HG02571 (cell line): ENCODE measurements at regions not wholly inside any gene's neighbourhood (a gene's known extent, or its start where the extent isn't known, plus 50 kb on each side); places are given as distances from the start of the nearest gene placed in this dataset.

Source experiments
- ATAC-seq: cut with Tn5 transposase; IDR thresholded peaks from one replicate; pipeline ENCODE4 v1.9.1; 2021; ENCODE audit warnings: mild to moderate bottlenecking, moderate library complexity; ENCODE audit not compliant: unreplicated experiment

DNA sequence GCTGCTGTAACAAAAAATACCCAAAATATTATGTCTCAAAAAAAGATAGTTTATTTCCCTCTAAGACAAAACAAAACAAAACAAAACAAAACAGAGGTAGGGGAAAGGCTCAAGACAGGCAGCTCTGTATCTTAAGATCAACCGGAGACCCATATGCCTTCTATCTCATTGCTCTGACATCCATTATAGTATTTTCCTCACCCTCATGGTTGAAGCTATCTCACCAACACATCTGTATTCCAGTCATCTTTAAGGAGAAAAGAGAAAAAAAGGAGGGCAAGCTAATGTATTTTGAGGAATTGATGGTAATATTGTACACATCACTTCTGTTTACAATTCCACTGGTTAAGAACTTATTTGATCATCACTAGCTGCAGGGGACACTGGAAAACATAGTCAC lies 239.7 kb downstream of the ICOS start:
- no peak for ATAC-seq

DNA sequence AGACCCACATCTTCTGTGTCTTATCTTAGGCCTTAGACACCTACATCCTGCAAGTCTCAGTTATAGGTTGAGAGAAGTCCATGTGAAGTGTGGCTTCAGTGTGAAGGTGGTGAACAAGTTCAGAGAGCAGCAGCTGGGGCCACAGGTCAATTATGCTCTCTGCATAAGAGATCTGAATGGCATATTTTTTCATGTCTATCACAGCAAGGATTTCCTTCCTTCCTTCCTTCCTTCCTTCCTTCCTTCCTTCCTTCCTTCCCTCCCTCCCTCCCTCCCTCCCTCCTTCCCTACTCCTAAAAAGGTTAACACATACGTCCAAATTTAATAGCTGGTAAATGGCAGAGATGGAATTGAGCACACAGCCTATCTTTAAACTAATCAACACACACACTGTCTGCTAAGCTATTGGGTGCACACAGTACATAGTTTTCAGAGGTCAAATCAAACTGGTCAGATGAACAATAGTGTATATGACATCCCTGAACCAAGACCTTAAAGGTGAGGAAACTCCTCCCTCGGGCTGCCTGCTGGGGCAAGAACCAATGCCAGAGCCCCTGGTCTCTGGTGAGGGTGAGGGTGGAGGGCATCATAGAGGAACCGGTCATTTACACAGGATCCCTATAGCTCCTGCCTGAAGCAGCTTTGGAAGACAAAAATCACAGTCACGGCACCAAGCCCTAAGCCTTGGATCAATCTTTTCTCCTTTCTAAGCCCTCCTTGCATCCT lies 240.9 kb downstream of the ICOS start:
- no peak for ATAC-seq

DNA sequence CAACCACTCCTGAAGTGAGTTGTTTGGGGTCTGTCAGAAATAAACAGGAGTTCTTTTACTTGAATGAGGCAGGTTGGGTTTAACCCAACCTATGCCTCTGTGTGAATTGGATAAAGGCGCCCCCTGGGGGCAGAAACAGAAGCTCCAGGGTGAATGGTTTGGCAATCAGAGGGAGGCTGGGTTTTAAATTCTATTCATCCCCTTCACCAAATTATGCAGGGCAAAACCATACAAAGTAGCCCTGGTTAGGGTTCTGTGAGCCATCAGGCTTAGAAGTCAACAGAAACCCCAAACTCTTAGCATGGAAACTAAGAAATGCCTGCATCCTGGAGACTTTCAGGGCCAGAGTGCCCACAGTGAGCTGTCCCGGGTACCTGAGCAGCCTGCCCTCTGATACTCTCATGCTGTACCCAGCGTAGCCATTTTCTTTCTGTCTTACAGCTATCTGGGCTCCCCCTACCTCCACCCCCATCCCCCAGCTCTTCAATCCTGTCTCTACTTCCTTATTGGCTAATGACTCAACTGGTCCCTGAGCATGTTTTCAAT lies 241.5 kb downstream of the ICOS start:
- ATAC-seq, result no peak

DNA sequence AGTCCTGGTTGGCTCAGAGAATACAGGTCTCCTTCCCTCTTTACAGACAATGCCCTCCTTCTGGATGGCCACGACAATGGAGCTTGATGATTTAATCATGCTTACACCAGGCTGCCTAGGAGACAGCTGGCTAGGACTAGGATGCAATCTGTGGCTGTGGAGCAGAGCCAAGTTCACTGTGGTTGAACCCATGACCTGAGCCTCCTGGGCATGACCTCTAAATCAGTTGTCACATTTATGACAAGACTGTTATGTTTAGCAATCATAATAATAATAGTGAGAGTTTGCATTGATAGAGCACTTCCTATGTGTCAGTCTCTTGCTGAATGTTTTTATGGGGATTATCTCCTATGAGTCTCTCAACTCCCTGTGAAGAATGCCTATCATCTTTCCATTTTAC lies 244.1 kb downstream of the ICOS start:
- no peak for ATAC-seq

DNA sequence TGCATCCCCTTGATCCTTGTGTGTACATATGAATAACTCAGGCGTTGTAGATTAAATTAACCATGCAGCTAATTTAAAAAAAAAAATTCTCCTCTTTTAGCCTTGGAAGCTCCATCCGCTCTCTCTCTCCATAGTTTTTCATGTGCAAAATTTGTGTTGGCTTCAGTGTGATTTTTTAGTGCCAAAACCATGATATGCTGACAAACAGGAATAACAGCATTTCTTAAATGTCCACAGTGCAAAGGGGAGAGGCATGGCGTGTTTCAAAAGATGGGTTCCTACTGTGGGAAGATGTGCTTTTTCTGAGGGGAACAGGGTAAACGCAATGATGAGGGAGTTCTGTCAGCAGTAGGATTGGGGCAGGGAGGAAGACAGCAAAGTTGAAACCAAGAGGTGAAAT lies 247.0 kb downstream of the ICOS start:
- ATAC-seq, result no peak

DNA sequence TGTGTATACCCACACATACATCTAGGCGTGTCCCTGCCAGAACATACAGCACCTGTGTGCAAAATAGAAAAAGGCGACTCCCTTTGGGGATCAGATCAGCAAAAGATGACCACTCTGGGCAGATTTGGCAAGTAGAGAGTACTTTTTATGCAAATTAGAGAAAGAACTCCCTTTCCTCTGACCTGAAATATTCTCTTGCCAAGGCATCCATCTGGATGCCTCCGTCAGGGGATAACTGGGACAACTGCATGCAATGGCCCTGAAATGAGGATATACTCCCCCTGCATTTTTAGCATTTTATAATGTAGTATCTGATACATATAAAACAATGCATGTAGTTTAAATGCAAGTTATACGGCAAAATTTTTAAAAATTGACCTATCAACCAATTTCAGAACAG lies 247.7 kb downstream of the ICOS start:
- ATAC-seq, result no peak

DNA sequence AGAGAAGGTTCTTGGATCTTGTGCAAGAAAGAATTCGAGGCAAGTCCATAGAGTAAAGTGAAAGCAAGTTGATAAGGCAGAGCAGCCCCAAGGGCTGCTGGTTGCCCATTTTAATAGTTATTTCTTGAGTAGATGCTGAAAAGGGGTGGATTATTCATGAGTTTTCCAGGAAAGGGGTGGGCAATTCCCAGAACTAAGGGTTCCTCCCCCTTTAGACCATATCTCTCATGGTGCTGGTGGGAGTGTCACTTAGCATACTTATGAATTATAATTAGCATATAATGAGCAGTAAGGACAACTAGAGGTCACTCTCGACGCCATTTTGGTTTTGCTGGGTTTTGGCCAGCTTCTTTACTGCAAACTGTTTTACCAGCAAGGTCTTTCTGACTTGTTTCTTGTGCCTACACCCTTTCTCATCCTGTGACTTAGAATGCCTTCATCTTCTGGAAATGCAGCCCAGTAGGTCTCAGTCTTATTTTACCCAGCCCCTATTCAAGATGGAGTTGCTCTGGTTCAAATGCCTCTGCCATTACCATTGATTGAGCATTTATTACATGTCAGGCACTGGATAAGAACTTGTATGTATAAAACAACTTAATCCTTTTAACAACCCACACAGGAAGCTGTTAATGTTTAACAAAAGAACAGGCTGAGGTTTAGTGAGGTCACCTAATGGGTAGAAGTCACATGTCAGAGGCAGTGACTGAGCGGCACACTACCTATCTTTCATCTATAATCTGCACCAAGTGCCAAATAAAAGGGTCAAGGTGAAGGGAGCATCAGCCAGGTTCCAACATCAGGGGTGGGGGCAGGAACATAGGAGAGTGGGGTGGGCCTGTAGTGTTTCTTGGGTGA lies 250.9 kb downstream of the ICOS start:
- no peak for ATAC-seq

DNA sequence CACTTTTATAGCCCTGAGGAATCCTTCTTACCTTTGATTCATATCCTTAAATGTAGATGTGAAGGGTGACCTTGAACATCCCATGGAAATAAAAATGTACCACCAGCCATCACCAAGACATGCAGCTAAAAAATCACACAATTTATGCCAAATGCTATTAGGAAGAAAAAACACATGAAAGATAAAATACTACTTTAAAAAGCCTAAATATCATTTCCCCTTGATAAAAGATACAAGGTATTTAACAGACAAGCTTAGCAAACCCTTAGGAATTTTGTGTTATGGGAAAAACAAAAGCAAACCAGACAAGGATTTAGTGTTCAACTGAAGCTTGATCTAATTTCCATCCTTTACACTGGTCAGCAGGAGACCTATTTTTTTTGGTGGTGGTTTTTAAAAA lies 255.0 kb downstream of the ICOS start:
- ATAC-seq, result no peak

DNA sequence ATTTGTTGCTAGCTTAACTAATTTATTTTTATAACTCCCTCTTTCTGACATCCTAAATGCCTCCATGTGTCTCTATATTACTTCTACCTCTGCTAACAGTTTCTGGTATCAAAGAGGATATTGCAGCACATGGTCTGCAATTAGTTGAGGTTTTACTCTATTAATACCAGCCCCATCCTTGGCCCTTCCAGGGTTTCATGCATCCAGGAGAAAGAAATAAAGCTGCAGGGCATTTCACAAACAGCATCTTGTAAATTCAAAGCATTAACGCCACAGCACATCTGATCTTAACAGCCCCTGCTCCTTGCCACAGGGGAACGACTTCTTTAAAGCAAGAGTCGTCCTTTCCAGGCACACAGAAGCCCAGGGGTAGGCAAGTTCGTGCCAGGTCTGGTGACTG lies 258.9 kb downstream of the ICOS start:
- ATAC-seq, result no peak

DNA sequence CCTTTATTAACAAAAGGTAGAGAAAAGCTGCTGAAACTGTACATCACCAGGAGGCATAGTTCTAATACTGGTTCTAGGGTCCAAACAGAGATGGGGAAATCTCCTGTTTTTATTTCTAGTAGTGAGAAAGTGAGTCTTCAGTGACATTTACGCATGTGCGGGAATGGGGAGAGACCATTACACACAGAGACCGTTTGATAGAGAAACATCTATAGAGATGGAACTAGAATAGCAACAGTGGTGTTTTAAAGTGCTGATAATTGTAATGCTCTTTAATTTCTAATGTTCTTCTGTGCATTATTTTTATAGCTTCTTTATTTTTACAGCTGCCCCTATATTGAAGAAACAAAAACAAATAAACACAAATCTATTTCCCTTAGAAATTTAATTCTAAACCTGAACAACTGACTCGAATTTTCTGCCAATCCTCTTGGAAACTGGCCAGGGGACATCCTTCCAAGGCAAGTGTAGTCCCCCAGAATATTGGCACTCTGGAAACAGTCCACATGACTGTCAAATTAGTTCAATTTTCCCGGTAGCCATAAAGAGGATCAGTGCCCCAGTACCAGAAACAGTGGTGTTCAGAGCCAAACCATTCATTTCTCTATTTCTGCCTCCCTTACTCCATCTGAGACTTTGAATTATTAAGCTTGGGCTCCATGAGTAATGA lies 260.9 kb downstream of the ICOS start:
- no peak for ATAC-seq

DNA sequence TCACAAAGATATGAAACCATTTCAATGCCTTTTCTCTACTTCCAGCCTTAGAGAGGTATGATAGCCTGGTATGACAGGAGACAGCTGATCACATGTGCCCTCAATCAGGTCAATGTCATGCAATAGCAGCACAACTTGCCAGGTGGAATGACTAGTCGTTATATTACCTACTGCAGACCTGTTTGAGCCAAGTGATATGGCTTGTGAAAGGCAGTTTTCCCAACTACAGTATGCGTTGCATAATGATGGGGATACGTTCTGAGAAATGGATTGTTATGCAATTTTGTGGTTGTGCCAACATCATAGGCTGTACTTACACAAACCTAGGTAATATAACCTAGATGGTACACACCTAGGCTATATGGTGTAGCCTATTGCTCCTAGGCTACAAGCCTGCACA lies 262.8 kb downstream of the ICOS start:
- ATAC-seq, result no peak

DNA sequence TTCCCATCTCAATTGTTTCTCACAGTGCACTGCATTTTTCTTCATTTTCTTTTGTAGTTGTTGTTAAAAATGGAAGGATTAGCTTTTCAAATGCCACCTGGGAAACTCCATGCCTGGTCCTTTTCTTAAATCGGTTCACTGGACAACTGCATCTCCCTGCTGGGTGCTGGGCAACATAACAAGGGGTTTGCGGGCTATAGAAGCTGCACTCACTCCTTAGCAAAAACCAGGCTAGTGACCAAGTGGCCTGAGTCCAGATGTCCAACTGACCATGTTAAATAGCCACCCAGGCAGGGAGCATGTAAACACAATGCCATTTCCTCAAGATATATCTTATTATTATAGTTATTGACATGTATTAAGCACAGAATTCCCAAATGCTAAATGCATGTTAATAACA lies 264.9 kb downstream of the ICOS start:
- no peak for ATAC-seq

DNA sequence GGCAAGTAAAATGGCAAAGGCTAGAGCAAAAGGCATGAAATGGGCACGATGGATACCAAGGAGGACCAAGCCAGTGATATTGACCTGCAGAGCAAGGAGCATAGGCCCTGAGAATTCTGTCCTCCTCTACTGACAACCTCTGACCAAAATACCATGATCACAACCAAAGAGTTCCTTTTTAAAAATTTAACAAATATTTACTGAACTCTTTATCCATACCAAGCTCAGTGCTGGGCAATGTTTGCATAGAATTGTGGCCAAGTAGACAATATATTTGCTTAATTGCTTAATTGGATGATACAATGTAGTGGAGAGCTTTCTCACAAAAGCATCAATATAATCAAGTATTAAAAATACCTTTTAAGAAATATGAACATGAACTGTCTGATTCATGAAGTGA lies 265.7 kb downstream of the ICOS start:
- no peak for ATAC-seq

DNA sequence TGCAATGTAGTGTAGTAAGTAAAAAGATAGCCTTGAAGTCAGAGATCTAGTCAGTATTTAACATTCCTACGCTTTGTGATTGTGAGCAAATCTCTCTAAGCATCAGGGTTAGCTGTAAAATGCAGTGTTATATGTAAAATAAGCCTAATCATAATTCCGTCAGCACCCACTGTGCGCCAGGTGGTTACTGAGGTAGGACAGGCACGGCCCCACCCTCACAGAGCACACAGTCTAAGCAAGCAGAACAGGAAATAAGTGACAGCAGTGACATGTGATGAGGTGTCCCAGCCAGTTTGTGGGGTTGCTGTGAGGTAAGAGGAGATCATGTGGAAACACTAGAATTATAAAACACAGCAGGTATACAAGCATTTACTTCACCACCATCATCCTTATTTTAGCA lies 267.1 kb downstream of the ICOS start:
- no peak for ATAC-seq

DNA sequence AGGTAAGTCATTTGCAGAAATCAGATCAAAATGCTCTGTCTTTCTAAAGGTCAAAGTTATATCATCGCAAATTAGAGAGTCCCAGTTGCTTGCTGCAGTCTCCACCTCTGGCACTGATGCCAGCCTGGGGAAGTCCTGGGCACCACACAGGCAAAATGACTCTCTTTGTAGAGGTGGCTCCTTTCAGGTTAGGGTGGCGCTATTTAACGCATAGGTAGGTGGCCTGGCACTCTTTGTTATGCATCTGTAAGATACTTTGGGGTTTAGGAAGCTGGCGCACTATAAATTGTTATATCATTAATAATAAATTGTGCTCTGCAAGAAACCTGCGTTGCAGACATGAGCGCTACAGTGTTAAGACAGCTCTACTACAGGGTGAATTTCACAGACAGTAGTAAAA lies 268.5 kb downstream of the ICOS start:
- no peak for ATAC-seq

DNA sequence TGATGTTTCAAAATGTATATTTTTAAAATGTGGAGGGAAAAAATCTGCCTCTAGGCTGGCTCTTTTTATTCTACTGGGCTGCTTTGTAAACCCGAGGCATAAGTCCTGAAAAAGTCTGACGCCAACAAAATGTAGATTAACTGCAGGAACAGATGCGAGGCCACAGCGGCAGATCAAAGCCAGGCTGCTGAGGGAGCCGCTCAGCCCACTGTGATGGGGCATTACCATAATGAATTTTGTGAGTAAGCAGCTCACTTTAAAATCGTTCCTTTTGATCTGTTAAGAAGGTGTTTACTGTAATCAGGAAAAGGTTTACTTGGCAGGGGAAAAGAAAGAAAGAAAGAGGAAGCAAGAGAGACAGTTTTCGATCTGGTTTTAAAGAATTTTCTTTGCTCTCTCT lies 269.0 kb downstream of the ICOS start:
- ATAC-seq, result no peak

DNA sequence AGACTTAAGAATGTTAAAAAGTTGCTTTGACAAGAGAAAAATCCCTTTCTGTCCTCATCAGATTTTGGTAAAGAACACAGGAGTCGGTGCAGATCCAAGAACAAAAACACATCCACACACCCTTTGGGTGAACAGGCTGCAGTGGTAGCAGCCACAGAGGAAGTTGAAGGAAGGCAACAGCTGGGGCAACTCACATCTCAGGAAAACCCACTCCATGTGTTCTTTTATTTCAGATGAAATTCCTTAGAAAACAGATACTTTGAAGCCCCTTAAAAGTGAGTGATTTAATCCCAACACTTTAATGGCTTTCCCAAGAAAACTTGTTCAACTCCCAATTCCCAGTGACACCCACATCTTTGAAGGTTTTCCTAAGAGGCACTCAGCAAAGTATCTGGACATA lies 271.3 kb downstream of the ICOS start:
- ATAC-seq, result no peak

DNA sequence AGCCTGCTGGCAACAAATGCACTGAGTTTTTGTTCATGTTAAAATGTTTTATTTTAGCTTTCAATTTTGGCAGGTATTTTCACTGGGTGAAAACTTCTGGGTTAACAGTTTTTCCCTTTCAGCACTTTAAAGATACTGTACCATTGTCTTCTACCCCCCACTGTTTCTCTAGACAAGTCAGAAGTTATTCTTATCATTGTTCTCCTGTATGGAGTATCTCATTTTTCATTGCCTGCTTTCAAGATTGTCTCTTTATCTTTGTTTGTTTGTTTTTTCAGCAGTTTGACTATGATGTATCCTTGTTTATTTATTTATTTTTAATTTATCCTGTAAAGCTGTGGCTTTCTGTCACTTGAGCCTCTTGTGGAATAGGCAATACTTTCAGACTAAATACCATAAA lies 277.0 kb downstream of the ICOS start:
- ATAC-seq, result no peak

DNA sequence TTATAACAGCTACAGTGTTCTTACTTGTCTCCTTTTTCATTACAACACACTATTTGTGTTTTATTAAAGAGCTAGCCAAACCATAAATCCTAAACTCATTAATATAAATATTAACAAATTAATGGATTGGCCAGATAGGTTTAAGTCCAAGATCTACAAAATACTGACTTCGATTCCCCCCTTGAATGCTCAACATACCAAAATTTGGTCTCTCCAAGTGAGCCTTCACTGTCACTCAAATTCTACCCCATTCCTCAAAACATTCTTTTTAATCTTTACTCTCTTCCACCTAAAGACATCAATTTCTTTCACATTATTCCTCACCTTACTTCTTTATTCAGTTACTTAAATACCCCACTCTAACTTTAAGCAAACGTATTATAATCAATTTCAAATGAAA lies 281.5 kb downstream of the ICOS start:
- ATAC-seq, result no peak

DNA sequence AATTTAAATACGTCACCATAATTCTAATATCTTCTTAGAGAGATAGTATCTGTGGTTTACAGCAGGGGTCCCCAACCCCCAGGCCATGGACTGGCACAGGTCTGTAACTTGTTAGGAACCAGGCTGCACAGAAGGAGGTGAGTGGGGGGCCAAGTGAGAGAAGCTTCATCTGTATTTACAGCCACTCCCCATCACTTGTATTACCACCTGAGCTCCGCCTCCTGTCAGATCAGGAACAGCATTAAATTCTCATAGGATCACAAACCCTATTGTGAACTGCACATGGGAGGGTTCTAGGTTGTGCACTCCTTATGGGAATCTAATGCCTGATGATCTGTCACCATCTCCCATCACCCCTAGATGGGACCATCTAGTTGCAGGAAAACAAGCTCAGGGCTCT lies 282.6 kb downstream of the ICOS start:
- no peak for ATAC-seq

DNA sequence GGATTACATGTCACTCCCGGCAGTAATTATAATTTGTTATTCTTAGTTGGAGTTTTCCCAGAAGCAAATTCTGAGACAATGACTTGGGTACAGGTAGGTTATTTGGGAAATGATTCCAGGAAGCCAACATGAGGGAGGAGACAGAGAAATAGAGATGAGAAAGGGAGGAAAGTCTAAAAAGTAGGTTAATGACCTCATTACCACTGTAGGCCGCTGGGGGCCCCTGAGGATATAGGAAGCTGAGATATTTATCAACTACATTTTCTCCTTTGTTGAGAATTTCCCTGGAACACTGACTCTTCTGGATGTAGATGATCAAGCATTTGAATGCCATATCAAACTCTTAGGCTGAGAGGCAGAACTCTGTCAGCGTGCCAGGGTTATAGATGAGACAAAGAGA lies 284.3 kb downstream of the ICOS start:
- ATAC-seq, result no peak

DNA sequence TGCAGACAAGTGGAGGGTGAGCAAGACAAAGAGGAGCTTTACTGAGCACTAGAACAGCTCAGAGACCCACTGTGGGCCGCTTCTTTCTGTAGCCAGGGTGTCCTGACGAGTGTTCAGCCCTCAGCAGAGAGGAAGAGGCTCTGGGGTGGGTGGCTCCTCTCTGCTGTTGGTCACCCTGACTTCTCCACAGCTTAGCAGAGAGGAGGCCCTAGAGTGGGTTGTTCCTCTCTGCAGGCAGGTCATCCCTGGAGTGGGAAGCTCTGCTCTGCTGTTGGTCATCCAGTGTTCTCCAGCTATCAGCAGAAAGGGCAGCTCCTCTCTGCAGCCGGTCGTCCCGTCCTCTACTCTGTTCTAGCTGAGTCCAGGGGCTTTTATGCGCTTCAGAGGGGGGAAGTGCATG lies 286.5 kb downstream of the ICOS start:
- ATAC-seq, result no peak
